WTC11 (cell line): ENCODE measurements at regions not wholly inside any gene's neighbourhood (a gene's known extent, or its start where the extent isn't known, plus 50 kb on each side); places are given as distances from the start of the nearest gene placed in this dataset.
A peak's percentile ranks its signal among the peaks of the same experiment; 100 is the strongest.

ENCODE experiments used
- ATAC-seq: fragments of 200-7000 bp; cut with Tn5 transposase; 2 replicates; pipeline ENCODE4 v1.10.0; 2021; ENCODE audit warnings: mild to moderate bottlenecking, moderate library complexity
- CTCF ChIA-PET: fragments of 300-600 bp; sonication (Branson Sonifier 250); formaldehyde crosslinking; loops from one replicate; lab custom pipeline; 2021; ENCODE audit warnings: antibody characterized with exemption; lab: Charles Lee
- POLR2A ChIA-PET: fragments of 350-600 bp; sonication (Branson Sonifier 250); formaldehyde crosslinking; loops from one replicate; lab custom pipeline; 2021; ENCODE audit warnings: antibody characterized with exemption; lab: Charles Lee
- DNase-seq: peaks from one replicate; pipeline ENCODE4 v3.0.0; 2021; ENCODE audit warnings: low spot score
- H3K27ac Mint-ChIP-seq: 2 replicates; pipeline ENCODE4 v1.8.0; 2021; ENCODE audit warnings: mixed read lengths
- H3K27me3 Mint-ChIP-seq: 2 replicates; pipeline ENCODE4 v1.8.0; 2021; ENCODE audit warnings: low read depth, mild to moderate bottlenecking, moderate library complexity, mixed read lengths
- H3K36me3 Mint-ChIP-seq: 2 replicates; pipeline ENCODE4 v1.8.0; 2021; ENCODE audit warnings: mixed read lengths
- H3K4me1 Mint-ChIP-seq: 2 replicates; pipeline ENCODE4 v1.8.0; 2022; ENCODE audit warnings: mixed read lengths
- H3K4me3 Mint-ChIP-seq: 2 replicates; pipeline ENCODE4 v1.8.0; 2021; ENCODE audit warnings: mild to moderate bottlenecking, moderate library complexity, mixed read lengths
- H3K9me3 Mint-ChIP-seq: 2 replicates; pipeline ENCODE4 v1.8.0; 2021; ENCODE audit warnings: mixed read lengths
- ATF1 ChIP-seq: sonication (generic); formaldehyde crosslinking; IDR thresholded peaks from 2 replicates; pipeline ENCODE4 v1.8.1; 2023; ENCODE audit warnings: mild to moderate bottlenecking, moderate library complexity, missing genetic modification reagents
- ESRRA ChIP-seq: sonication (generic); formaldehyde crosslinking; IDR thresholded peaks from 2 replicates; pipeline ENCODE4 v1.8.1; 2022; ENCODE audit warnings: mild to moderate bottlenecking, missing genetic modification reagents, borderline replicate concordance
- FOXK1 ChIP-seq: sonication (generic); formaldehyde crosslinking; IDR thresholded peaks from 2 replicates; pipeline ENCODE4 v1.8.0; 2022; ENCODE audit warnings: mild to moderate bottlenecking, moderate library complexity, missing genetic modification reagents
- GRHL2 ChIP-seq: fragments of 250-450 bp; sonication (Bioruptor Pico); IDR thresholded peaks from 2 replicates; pipeline ENCODE4 v1.8.0; 2022; ENCODE audit warnings: mild to moderate bottlenecking, moderate library complexity; ENCODE audit not compliant: insufficient replicate concordance, severe bottlenecking
- IRF2 ChIP-seq: sonication (generic); formaldehyde crosslinking; IDR thresholded peaks from 2 replicates; pipeline ENCODE4 v1.8.0; 2022; ENCODE audit warnings: low read depth, missing genetic modification reagents, borderline replicate concordance
- JAZF1 ChIP-seq: fragments of 250-450 bp; sonication (Bioruptor Pico); IDR thresholded peaks from 2 replicates; pipeline ENCODE4 v1.9.0; 2021; ENCODE audit warnings: moderate library complexity, mild to moderate bottlenecking, inconsistent platforms
- MXD4 ChIP-seq: fragments of 250-450 bp; sonication (Bioruptor Pico); IDR thresholded peaks from 2 replicates; pipeline ENCODE4 v1.8.0; 2021; ENCODE audit warnings: mild to moderate bottlenecking, moderate library complexity, borderline replicate concordance
- NFATC4 ChIP-seq: fragments of 250-450 bp; sonication (Bioruptor Pico); IDR thresholded peaks from 2 replicates; pipeline ENCODE4 v1.9.0; 2021; ENCODE audit warnings: mild to moderate bottlenecking
- NFE2L1 ChIP-seq: sonication (generic); formaldehyde crosslinking; IDR thresholded peaks from 2 replicates; pipeline ENCODE4 v1.8.1; 2023; ENCODE audit warnings: missing genetic modification reagents
- NR1H2 ChIP-seq: sonication (generic); formaldehyde crosslinking; IDR thresholded peaks from 2 replicates; pipeline ENCODE4 v1.9.0; 2021; ENCODE audit warnings: mild to moderate bottlenecking, moderate library complexity, missing genetic modification reagents
- SMAD4 ChIP-seq: sonication (generic); formaldehyde crosslinking; IDR thresholded peaks from 2 replicates; pipeline ENCODE4 v1.8.0; 2022; ENCODE audit warnings: mild to moderate bottlenecking, missing genetic modification reagents
- ZBTB21 ChIP-seq: sonication (generic); formaldehyde crosslinking; IDR thresholded peaks from 2 replicates; pipeline ENCODE4 v1.8.1; 2023; ENCODE audit warnings: mild to moderate bottlenecking, missing genetic modification reagents, borderline replicate concordance
- ZNF263 ChIP-seq: sonication (generic); formaldehyde crosslinking; IDR thresholded peaks from 2 replicates; pipeline ENCODE4 v1.8.1; 2022; ENCODE audit warnings: low read depth, mild to moderate bottlenecking, moderate library complexity, missing genetic modification reagents
- ZNF423 ChIP-seq: fragments of 250-450 bp; sonication (Bioruptor Pico); IDR thresholded peaks from 2 replicates; pipeline ENCODE4 v2.1.2; 2022; ENCODE audit warnings: mild to moderate bottlenecking, moderate library complexity
- ZNF671 ChIP-seq: fragments of 250-450 bp; sonication (Bioruptor Pico); IDR thresholded peaks from 2 replicates; pipeline ENCODE4 v1.8.0; 2021; ENCODE audit warnings: mild to moderate bottlenecking
- TF ChIP-seq, protein P1 (sequence below): sonication (generic); formaldehyde crosslinking; IDR thresholded peaks from 2 replicates; pipeline ENCODE4 v1.8.1; 2023; ENCODE audit warnings: mild to moderate bottlenecking, missing genetic modification reagents, moderate library complexity
- TF ChIP-seq, protein P2 (sequence below): fragments of 200-600 bp; IDR thresholded peaks from 2 replicates; pipeline ENCODE4 v1.8.0; 2022; ENCODE audit warnings: antibody characterized with exemption
- TF ChIP-seq, protein P3 (sequence below): fragments of 250-450 bp; sonication (Bioruptor Pico); conservative IDR thresholded peaks from 2 replicates; pipeline ENCODE4 v1.9.0; 2021; ENCODE audit warnings: mild to moderate bottlenecking
- TF ChIP-seq, protein P4 (sequence below): sonication (generic); formaldehyde crosslinking; IDR thresholded peaks from 2 replicates; pipeline ENCODE4 v1.8.0; 2023; ENCODE audit warnings: mild to moderate bottlenecking, missing genetic modification reagents
- TF ChIP-seq, protein P5 (sequence below): sonication (generic); formaldehyde crosslinking; IDR thresholded peaks from 2 replicates; pipeline ENCODE4 v1.8.0; 2022; ENCODE audit warnings: mild to moderate bottlenecking, missing genetic modification reagents
- TF ChIP-seq, protein P6 (sequence below): sonication (generic); formaldehyde crosslinking; IDR thresholded peaks from 2 replicates; pipeline ENCODE4 v1.8.1; 2023; ENCODE audit warnings: mild to moderate bottlenecking, missing genetic modification reagents, moderate library complexity
- TF ChIP-seq, protein P7 (sequence below): sonication (generic); formaldehyde crosslinking; IDR thresholded peaks from 2 replicates; pipeline ENCODE4 v1.8.1; 2022; ENCODE audit warnings: low read depth, mild to moderate bottlenecking, moderate library complexity, missing genetic modification reagents, borderline replicate concordance
- TF ChIP-seq, protein P8 (sequence below): fragments of 250-450 bp; sonication (Bioruptor Pico); IDR thresholded peaks from 2 replicates; pipeline ENCODE4 v1.9.0; 2021; ENCODE audit warnings: moderate library complexity, mild to moderate bottlenecking, inconsistent platforms, borderline replicate concordance

DNA sequence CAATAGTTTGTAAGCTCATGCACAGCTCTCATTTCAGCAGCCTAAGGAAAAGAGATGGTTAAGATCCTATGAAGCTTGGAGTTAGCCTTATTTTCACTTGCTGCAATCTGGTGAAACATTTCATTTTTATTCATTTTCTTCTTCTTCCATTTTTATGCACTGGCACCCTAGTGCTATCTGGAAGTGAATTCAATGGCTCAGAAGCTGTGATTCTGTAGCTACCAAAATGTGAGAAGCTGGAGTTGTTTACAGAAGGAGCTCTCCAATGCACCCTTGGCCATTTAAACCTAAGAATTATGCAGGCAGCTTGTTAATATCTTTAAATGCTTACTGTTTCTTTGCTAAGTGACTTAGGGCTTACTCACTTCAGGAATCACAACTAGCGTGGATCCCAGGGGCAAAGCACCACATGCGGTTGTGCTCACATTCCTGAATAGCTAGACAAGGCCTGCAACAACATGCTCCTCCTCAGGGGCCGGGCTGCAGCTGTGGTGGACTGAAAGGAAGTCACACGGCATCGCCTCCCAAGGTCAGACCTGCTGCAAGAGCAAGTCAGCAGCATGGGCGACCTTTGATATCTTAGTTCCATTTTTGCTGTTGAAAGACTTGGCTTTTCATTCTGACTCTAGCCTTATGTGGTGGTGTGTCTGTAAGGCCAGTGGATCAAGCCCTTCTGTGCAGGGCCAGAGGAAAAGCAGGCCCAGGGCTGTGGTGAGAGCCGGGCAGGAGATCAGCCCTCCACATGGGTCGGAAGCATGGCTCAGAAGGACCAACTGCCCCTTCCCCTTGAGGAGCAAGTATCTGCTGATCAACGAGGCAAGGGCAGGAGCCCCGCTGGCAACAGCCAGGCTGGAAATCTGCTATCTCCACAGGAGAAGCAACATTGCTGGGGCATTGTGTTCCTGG lies 91.9 kb upstream of the MBL2 start:
- H3K4me3 Mint-ChIP-seq = no peak overlapping the region
- ATAC-seq (peak; percentile 98), DNase-seq (peak; percentile 54)
- ChIA-PET POLR2A (no interaction called here), CTCF (interaction anchor here (2.3 kb wide), 1 partner anchor 47 kb away, joined by 11 read pairs; no protein-coding TSS in a partner anchor)
- H3K27me3 Mint-ChIP-seq = peaks cover 8% of the 10 kb centered on the region
- peaks cover 13% of the 10 kb centered on the region for H3K4me1 Mint-ChIP-seq
- H3K36me3 Mint-ChIP-seq = peaks cover 30% of the 10 kb centered on the region
- peak overlapping the region; percentile 84; the same call in 1 of the 2 replicates for H3K27ac Mint-ChIP-seq
- peaks cover 41% of the 10 kb centered on the region for H3K9me3 Mint-ChIP-seq
- TF ChIP-seq ZBTB21 (CRISPR knock-in tag) (0 out of 2 replicates have a peak, but pooled peaks have one; percentile 31), GRHL2 (CRISPR knock-in tag) (no peak), NFATC4 (CRISPR knock-in tag) (no peak), NFE2L1 (CRISPR knock-in tag) (no peak), FOXK1 (CRISPR knock-in tag) (0 out of 2 replicates have a peak, but pooled peaks have one; percentile 47), JAZF1 (CRISPR knock-in tag) (no peak), MXD4 (CRISPR knock-in tag) (peak; percentile 33; the same call in 1 of the 2 replicates), IRF2 (CRISPR knock-in tag) (no peak), ESRRA (CRISPR knock-in tag) (no peak), ZNF671 (CRISPR knock-in tag) (no peak), SMAD4 (no peak), NR1H2 (CRISPR knock-in tag) (no peak), ZNF423 (CRISPR knock-in tag) (0 out of 2 replicates have a peak, but pooled peaks have one; percentile 4), ATF1 (CRISPR knock-in tag) (no peak), ZNF263 (no peak)
- TF ChIP-seq, protein P1, sequence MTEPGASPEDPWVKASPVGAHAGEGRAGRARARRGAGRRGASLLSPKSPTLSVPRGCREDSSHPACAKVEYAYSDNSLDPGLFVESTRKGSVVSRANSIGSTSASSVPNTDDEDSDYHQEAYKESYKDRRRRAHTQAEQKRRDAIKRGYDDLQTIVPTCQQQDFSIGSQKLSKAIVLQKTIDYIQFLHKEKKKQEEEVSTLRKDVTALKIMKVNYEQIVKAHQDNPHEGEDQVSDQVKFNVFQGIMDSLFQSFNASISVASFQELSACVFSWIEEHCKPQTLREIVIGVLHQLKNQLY (CRISPR knock-in tag) = no peak
- TF ChIP-seq, protein P2, sequence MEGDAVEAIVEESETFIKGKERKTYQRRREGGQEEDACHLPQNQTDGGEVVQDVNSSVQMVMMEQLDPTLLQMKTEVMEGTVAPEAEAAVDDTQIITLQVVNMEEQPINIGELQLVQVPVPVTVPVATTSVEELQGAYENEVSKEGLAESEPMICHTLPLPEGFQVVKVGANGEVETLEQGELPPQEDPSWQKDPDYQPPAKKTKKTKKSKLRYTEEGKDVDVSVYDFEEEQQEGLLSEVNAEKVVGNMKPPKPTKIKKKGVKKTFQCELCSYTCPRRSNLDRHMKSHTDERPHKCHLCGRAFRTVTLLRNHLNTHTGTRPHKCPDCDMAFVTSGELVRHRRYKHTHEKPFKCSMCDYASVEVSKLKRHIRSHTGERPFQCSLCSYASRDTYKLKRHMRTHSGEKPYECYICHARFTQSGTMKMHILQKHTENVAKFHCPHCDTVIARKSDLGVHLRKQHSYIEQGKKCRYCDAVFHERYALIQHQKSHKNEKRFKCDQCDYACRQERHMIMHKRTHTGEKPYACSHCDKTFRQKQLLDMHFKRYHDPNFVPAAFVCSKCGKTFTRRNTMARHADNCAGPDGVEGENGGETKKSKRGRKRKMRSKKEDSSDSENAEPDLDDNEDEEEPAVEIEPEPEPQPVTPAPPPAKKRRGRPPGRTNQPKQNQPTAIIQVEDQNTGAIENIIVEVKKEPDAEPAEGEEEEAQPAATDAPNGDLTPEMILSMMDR = no peak
- TF ChIP-seq, protein P3, sequence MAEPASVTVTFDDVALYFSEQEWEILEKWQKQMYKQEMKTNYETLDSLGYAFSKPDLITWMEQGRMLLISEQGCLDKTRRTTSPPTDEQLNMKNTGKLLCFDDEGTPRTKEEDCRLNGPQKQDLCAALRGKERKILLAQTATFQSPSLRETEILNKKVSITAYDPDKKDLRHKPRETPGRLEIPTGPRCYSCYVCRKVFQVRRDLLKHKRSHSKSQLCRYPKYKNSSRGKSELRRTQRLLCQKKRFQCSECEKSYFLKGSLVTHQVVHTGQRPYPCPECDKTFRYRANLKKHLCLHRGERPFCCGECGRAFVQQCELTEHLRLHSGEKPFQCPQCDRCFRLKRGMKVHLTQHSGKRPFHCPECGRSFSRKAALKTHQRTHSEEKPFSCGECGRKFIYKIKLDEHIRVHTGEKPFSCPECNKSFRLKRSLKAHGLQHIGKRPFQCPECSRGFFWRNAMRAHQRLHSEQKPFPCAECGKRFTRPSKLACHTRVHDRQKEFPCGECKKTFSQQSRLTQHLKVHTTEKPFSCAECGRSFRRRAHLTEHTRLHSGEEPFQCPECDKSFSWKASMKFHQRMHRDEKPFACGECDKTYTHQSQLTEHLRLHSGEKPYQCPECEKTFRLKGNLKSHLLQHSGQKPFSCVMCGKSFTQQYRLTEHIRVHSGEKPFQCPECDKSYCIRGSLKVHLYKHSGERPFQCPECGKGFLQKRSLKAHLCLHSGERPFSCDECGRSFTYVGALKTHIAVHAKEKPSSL (CRISPR knock-in tag) = no peak
- TF ChIP-seq, protein P4, sequence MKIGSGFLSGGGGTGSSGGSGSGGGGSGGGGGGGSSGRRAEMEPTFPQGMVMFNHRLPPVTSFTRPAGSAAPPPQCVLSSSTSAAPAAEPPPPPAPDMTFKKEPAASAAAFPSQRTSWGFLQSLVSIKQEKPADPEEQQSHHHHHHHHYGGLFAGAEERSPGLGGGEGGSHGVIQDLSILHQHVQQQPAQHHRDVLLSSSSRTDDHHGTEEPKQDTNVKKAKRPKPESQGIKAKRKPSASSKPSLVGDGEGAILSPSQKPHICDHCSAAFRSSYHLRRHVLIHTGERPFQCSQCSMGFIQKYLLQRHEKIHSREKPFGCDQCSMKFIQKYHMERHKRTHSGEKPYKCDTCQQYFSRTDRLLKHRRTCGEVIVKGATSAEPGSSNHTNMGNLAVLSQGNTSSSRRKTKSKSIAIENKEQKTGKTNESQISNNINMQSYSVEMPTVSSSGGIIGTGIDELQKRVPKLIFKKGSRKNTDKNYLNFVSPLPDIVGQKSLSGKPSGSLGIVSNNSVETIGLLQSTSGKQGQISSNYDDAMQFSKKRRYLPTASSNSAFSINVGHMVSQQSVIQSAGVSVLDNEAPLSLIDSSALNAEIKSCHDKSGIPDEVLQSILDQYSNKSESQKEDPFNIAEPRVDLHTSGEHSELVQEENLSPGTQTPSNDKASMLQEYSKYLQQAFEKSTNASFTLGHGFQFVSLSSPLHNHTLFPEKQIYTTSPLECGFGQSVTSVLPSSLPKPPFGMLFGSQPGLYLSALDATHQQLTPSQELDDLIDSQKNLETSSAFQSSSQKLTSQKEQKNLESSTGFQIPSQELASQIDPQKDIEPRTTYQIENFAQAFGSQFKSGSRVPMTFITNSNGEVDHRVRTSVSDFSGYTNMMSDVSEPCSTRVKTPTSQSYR (CRISPR knock-in tag) = no peak
- TF ChIP-seq, protein P5, sequence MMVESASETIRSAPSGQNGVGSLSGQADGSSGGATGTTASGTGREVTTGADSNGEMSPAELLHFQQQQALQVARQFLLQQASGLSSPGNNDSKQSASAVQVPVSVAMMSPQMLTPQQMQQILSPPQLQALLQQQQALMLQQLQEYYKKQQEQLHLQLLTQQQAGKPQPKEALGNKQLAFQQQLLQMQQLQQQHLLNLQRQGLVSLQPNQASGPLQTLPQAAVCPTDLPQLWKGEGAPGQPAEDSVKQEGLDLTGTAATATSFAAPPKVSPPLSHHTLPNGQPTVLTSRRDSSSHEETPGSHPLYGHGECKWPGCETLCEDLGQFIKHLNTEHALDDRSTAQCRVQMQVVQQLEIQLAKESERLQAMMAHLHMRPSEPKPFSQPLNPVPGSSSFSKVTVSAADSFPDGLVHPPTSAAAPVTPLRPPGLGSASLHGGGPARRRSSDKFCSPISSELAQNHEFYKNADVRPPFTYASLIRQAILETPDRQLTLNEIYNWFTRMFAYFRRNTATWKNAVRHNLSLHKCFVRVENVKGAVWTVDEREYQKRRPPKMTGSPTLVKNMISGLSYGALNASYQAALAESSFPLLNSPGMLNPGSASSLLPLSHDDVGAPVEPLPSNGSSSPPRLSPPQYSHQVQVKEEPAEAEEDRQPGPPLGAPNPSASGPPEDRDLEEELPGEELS = 0 out of 2 replicates have a peak, but pooled peaks have one; percentile 38
- TF ChIP-seq, protein P6, sequence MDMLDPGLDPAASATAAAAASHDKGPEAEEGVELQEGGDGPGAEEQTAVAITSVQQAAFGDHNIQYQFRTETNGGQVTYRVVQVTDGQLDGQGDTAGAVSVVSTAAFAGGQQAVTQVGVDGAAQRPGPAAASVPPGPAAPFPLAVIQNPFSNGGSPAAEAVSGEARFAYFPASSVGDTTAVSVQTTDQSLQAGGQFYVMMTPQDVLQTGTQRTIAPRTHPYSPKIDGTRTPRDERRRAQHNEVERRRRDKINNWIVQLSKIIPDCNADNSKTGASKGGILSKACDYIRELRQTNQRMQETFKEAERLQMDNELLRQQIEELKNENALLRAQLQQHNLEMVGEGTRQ (CRISPR knock-in tag) = peak; percentile 42
- TF ChIP-seq, protein P7, sequence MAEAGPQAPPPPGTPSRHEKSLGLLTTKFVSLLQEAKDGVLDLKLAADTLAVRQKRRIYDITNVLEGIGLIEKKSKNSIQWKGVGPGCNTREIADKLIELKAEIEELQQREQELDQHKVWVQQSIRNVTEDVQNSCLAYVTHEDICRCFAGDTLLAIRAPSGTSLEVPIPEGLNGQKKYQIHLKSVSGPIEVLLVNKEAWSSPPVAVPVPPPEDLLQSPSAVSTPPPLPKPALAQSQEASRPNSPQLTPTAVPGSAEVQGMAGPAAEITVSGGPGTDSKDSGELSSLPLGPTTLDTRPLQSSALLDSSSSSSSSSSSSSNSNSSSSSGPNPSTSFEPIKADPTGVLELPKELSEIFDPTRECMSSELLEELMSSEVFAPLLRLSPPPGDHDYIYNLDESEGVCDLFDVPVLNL (CRISPR knock-in tag) = no peak
- TF ChIP-seq, protein P8, sequence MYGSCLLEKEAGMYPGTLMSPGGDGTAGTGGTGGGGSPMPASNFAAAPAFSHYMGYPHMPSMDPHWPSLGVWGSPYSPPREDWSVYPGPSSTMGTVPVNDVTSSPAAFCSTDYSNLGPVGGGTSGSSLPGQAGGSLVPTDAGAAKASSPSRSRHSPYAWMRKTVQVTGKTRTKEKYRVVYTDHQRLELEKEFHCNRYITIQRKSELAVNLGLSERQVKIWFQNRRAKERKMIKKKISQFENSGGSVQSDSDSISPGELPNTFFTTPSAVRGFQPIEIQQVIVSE (CRISPR knock-in tag) = no peak
